ENCODE measurements at regions not wholly inside any gene's neighbourhood (a gene's known extent, or its start where the extent isn't known, plus 50 kb on each side); places are given as distances from the start of the nearest gene placed in this dataset.
"Not testable (repeated sequence)": the region's sequence is repeated elsewhere in the genome, so short reads cannot be mapped to it uniquely, and the experiment has no call there.

GRCh38 chr6:156687789-156688619 is 89.2 kb upstream of the ARID1B start:
- FAIRE-seq: no peak

DNA sequence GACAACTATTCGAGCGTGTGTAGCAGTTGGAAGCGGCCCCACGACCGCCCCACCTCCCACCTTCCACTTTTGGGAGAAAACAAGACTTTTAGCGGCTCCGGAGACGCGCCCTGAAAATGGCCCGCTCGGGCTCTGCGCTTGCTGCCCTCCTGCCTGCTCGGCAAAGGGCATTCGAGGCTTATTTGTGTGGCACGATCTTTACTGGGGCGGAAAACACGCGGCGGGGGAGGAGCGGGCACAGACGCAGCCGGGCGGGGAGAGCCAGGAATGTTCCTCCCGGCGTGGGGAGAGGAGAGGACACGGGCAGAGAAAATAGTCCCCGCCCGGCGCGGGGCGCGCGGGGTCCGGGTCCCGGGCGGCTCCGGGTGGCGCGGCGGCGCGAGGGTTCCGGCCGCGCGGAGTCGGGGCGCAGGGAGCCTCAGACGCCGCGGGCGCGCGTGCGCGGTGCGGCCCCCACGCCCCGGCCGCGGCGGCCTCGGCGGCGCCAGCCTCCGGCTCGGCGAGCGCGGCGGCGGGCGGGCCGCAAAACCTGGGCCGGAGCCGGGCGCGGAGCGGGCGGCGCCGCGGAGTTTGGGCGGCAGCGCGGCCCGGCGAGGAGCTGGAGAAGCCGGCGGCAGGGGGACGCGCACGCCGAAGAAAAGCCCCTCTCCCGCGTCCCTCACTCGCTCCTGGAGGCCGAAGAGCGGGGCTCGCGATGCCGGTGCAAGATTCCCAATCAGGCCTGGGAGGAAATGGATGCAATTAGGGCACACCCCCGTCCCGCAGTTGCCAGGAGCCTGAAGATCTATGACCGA is 90.0 kb upstream of the ARID1B start:
- FAIRE-seq: no peak

DNA sequence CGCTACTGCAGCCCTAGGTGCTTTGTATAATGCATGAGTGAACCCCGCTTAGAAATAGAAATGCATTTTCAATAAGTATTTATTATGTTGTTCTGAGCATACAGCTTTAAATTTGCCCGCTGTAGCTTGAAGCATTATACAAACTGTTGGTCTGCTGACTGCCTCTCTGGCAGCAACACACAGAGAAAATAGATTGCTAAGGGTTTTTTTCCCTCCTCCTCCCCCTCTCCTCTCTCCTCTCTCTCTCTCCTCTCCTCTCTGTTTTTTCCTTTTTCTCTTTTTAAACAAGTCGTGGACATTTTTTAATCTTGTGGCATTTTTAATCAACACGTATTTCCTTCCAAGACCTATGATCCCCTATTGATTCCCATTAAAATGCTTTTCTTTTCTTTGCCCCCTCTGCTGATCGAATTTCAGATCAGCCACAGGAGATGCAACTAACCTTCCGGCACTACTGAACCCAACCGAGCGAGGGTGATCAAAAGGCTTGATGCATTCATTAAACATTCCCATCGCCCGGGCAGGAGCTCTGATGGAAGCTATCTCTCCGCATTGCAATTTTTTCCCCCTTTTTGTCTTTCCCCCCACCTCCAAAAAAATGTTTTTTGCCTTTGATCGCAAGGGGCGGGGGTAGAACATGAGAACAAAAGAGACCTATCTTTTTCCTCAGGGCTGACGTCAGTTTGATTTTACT is 90.7 kb upstream of the ARID1B start:
- FAIRE-seq: peak; percentile 87

DNA sequence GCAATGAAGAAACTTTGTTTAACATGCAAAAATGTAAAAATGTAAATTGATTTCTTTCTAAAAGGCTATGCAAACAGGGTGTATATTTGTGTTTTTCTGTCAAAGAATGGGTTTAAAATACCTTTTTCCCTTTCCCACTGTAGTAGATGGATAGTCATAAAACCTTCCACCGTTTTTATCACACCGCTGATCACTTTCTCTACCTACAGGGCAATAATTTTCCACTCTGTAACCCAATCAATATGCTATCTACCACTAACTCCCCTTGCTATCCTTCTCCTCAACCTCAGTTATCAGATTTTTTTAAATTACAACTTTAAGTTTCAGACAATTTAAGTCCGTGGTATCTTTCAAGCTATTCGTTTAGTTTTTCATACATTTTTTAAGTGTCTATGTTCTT is 91.4 kb upstream of the ARID1B start:
- peak; percentile 83 for FAIRE-seq

GRCh38 chr6:156683821-156684220 is 93.4 kb upstream of the ARID1B start:
- no peak for FAIRE-seq

DNA sequence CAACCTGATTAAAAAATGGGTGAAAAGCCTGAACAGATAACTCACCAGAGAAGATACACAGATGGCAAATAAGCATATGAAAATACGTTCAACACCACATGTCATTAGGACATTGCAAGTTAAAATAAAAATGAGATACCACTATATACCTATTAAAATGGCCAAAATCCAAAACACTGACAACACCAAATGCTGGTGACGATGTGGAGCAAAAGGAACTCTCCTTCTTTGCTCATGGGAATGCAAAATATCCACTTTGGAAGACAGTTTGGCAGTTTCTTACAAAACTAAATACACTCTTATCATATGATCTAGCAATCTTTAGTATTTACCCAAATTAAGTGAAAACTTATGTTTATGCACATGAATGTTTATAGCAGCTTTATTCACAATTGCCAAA is 100.5 kb upstream of the ARID1B start:
- FAIRE-seq: no peak

- FAIRE-seq: no peak
Observed at GRCh38 chr6:156674197-156674596, 103.0 kb upstream of the ARID1B start.

DNA sequence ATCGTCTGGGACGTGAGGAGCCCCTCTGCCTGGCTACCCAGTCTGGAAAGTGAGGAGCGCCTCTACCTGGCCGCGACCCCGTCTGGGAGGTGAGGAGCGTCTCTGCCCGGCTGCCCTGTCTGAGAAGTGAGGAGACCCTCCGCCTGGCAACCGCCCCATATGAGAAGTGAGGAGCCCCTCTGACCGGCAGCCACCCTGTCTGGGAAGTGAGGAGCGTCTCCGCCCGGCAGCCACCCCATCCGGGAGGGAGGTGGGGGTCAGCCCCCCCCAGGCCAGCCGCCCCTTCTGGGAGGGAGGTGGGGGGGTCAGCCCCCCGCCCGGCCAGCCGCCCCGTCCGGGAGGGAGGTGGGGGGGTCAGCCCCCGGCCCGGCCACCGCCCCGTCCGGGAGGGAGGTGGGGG is 107.1 kb upstream of the ARID1B start:
- FAIRE-seq: not testable (repeated sequence)

GRCh38 chr6:156662025-156662445 is 115.1 kb upstream of the ARID1B start:
- FAIRE-seq: no peak

GRCh38 chr6:156660389-156660788 is 116.8 kb upstream of the ARID1B start:
- FAIRE-seq: no peak

DNA sequence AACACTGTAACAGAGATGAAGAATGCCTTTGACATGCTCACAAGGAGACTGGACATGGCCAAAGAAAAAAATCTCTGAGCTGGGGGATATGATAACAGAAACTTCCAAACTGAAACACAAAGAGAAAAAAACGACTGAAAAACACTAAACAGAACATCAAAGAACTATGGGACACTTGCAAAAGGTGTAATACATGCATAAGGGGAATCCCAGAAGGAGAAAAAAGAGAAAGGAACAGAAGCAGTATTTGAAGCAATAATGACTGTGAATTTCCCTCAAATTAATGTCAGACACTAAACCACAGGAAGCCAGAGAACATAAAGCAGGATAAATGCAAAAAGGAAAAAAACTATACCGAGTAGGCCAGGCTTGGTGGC is 117.4 kb upstream of the ARID1B start:
- no peak for FAIRE-seq

- no peak for FAIRE-seq
Observed at GRCh38 chr6:156658966-156659821, 118.0 kb upstream of the ARID1B start.

GRCh38 chr6:156658186-156658965 is 118.8 kb upstream of the ARID1B start:
- no peak for FAIRE-seq

DNA sequence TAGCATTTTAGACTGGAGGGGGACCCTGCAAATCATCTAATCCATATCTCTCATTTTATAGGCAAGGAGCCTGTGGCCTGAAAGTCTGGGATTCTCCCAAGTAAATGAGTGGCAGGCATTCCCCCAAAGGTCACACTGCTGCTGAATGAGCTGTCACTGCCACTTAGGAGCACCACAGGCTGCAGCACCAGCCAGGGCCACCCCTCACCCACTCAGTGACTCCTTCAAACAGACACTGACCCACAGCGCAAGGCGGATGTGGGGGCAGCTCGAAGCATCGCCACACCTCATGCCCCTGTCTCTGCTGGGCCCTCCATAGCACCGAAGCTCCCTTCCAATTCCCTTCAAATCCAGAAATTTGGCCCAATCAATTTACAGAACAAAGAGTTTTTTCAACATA is 119.9 kb upstream of the ARID1B start:
- no peak for FAIRE-seq

DNA sequence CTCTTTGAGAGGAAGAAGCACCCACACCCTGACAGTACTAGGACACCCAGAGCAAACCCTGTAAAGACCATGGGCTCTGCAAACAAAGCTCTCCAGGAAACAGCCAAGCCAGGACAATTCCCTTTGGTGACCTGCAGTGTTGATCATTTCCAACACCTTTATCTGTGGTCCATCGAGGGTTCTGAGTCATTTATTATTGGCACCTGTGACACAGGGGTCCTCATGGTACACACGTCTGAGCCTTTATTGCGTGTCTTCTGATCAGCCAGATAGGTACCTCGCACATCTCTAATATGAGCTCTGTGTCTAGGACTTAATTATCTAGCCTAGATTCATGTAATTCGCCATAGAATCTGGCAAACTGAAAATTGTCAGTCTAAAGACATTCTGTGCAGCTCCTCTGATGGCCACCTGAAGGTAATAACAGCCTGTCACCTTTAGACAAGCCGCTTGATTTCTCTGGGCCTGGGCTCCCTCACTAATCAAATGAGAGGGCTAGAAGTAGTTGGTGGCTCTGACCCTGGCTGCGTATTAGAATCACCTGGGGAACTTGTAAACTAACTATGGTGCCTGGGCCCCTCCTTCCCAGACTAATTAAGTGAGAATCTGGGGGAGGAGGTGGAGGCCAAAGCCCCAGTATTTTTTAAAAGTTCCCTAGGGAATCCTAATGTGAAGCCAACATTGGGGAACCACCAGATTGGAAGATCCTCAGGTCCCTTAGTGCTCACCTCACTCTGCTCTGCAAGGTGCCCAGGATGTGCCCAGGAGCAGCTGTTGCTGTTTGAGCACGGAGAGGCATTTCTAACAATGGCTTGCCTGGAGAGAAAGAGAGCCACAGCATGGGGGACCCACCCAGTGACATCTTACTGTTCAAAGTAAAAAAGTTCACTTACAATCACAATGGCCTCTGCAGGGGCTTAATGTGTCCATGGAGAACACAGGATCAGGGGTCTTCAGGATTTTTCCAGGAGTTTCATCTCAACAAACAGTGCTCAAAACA is 122.0 kb upstream of the ARID1B start:
- no peak for FAIRE-seq

DNA sequence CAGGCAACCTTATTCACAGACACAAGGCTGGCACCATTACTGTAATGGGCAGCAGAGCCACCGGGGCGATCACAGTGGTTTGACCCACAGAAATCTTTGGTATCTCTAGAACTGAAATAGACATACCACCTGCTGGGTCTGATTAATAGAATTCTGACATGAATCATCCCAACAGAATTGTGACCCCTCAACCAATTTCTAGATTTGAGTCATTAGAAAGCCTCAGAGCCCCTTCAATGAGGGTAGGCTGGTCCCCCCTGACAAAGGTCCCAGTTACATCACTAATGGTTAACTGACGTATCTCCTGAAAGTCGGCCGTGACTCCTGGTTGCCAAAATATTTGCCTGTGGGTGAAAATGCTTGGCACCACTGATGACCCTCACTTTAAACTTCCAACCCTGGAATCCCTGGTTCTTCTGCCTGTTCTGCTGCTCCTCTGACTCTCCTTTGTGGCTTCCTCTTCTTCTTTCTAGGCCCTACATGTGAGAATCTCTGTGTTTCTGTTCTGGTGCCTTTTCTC is 124.9 kb upstream of the ARID1B start:
- no peak for FAIRE-seq

DNA sequence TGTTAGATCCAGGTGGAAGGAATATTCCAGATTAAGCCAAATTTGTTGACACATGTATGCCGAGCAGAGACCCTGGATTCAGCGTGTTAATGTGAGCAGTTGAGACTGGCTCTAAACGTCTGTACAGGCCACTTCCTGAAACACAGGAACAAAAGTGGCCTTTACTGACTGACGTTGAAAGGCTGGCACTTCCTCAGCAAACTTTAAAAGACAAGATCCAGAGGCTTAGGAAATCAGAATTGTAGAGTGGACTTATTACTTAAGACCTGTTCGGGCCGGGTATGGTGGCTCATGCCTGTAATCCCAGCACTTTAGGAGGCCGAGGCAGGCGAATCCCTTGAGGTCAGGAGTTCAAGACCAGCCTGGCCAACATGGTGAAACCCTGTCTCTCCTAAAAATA is 125.7 kb upstream of the ARID1B start:
- FAIRE-seq: no peak

- FAIRE-seq: no peak
Observed at GRCh38 chr6:156650896-156651390, 126.2 kb upstream of the ARID1B start.

- no peak for FAIRE-seq
Observed at GRCh38 chr6:156648616-156649015, 128.6 kb upstream of the ARID1B start.

GRCh38 chr6:156647991-156648390 is 129.2 kb upstream of the ARID1B start:
- no peak for FAIRE-seq

Data from islet of Langerhans (tissue), 1 donor.